COLO668 (cell line): ENCODE measurements at regions not wholly inside any gene's neighbourhood (a gene's known extent, or its start where the extent isn't known, plus 50 kb on each side); places are given as distances from the start of the nearest gene placed in this dataset.

Experiments
- DNase-seq: peaks from one replicate; lab custom pipeline; 2025; ENCODE audit not compliant: unreplicated experiment; lab: John Stamatoyannopoulos, UW

GRCh38 chr4:62199291-62199810 is 999.2 kb downstream of the ADGRL3 start:
- DNase-seq, result no peak

GRCh38 chr4:62196338-62196737 is 996.2 kb downstream of the ADGRL3 start:
- no peak for DNase-seq

GRCh38 chr4:62194342-62194741 is 994.2 kb downstream of the ADGRL3 start:
- DNase-seq, result no peak

GRCh38 chr4:62193761-62194160 is 993.6 kb downstream of the ADGRL3 start:
- no peak for DNase-seq

GRCh38 chr4:62191451-62192240 is 991.5 kb downstream of the ADGRL3 start:
- no peak for DNase-seq

GRCh38 chr4:62170235-62170634 is 970.1 kb downstream of the ADGRL3 start:
- DNase-seq, result no peak

GRCh38 chr4:62168681-62169080 is 968.6 kb downstream of the ADGRL3 start:
- no peak for DNase-seq

GRCh38 chr4:62162606-62163005 is 962.5 kb downstream of the ADGRL3 start:
- no peak for DNase-seq

- DNase-seq, result no peak
Observed at GRCh38 chr4:62161446-62161845, 961.3 kb downstream of the ADGRL3 start.

- DNase-seq, result no peak
Observed at GRCh38 chr4:62159876-62160275, 959.8 kb downstream of the ADGRL3 start.

- DNase-seq, result no peak
Observed at GRCh38 chr4:62159306-62159705, 959.2 kb downstream of the ADGRL3 start.

GRCh38 chr4:62156205-62156604 is 956.1 kb downstream of the ADGRL3 start:
- no peak for DNase-seq

- DNase-seq, result no peak
Observed at GRCh38 chr4:62145276-62145675, 945.1 kb downstream of the ADGRL3 start.

GRCh38 chr4:62144431-62144830 is 944.3 kb downstream of the ADGRL3 start:
- DNase-seq, result no peak

GRCh38 chr4:62135565-62136156 is 935.5 kb downstream of the ADGRL3 start:
- no peak for DNase-seq

GRCh38 chr4:62133977-62134376 is 933.9 kb downstream of the ADGRL3 start:
- DNase-seq, result no peak

- DNase-seq, result no peak
Observed at GRCh38 chr4:62133101-62133897, 933.2 kb downstream of the ADGRL3 start.

- DNase-seq, result no peak
Observed at GRCh38 chr4:62131049-62131448, 930.9 kb downstream of the ADGRL3 start.

- no peak for DNase-seq
Observed at GRCh38 chr4:62130637-62131036, 930.5 kb downstream of the ADGRL3 start.

GRCh38 chr4:62130230-62130629 is 930.1 kb downstream of the ADGRL3 start:
- DNase-seq, result no peak
